HG02588 (cell line): ENCODE measurements at regions not wholly inside any gene's neighbourhood (a gene's known extent, or its start where the extent isn't known, plus 50 kb on each side); places are given as distances from the start of the nearest gene placed in this dataset.
"Not testable (repeated sequence)": the region's sequence is repeated elsewhere in the genome, so short reads cannot be mapped to it uniquely, and the experiment has no call there.

ENCODE experiments used
- ATAC-seq: cut with Tn5 transposase; IDR thresholded peaks from one replicate; pipeline ENCODE4 v1.9.1; 2021; ENCODE audit warnings: mild to moderate bottlenecking, moderate library complexity; ENCODE audit not compliant: unreplicated experiment

- ATAC-seq: no peak
Measured at GRCh38 chr5:163569284-163569683, 63.9 kb downstream of the MAT2B start.

- ATAC-seq: no peak
Measured at GRCh38 chr5:163571744-163572143, 66.3 kb downstream of the MAT2B start.

- no peak for ATAC-seq
Measured at GRCh38 chr5:163574472-163575440, 69.3 kb downstream of the MAT2B start.

GRCh38 chr5:163578652-163579051 is 73.2 kb downstream of the MAT2B start:
- ATAC-seq: no peak

GRCh38 chr5:163579729-163580128 is 74.3 kb downstream of the MAT2B start:
- ATAC-seq: no peak

- ATAC-seq: no peak
Measured at GRCh38 chr5:163580516-163580915, 75.1 kb downstream of the MAT2B start.

- not testable (repeated sequence) for ATAC-seq
Measured at GRCh38 chr5:163583491-163584153, 78.2 kb downstream of the MAT2B start.

GRCh38 chr5:163585206-163585605 is 79.8 kb downstream of the MAT2B start:
- ATAC-seq: no peak

- no peak for ATAC-seq
Measured at GRCh38 chr5:163586531-163586956, 81.1 kb downstream of the MAT2B start.

- no peak for ATAC-seq
Measured at GRCh38 chr5:163594951-163595350, 89.5 kb downstream of the MAT2B start.

GRCh38 chr5:163595932-163596607 is 90.7 kb downstream of the MAT2B start:
- no peak for ATAC-seq

- ATAC-seq: no peak
Measured at GRCh38 chr5:163596608-163597315, 91.3 kb downstream of the MAT2B start.

GRCh38 chr5:163604013-163604412 is 98.6 kb downstream of the MAT2B start:
- ATAC-seq: no peak

GRCh38 chr5:163607256-163607655 is 101.8 kb downstream of the MAT2B start:
- no peak for ATAC-seq

GRCh38 chr5:163608621-163609020 is 103.2 kb downstream of the MAT2B start:
- no peak for ATAC-seq

- ATAC-seq: no peak
Measured at GRCh38 chr5:163609910-163610309, 104.5 kb downstream of the MAT2B start.

- ATAC-seq: no peak
Measured at GRCh38 chr5:163612358-163613149, 107.1 kb downstream of the MAT2B start.

- ATAC-seq: no peak
Measured at GRCh38 chr5:163613150-163613442, 107.7 kb downstream of the MAT2B start.

GRCh38 chr5:163614787-163615186 is 109.4 kb downstream of the MAT2B start:
- no peak for ATAC-seq

- ATAC-seq: no peak
Measured at GRCh38 chr5:163619273-163619934, 114.0 kb downstream of the MAT2B start.
